HepG2 (cell line): ENCODE measurements at regions not wholly inside any gene's neighbourhood (a gene's known extent, or its start where the extent isn't known, plus 50 kb on each side); places are given as distances from the start of the nearest gene placed in this dataset.
A peak's percentile ranks its signal among the peaks of the same experiment; 100 is the strongest.

Source experiments
- HNRNPL ChIP-seq: fragments of 200-400 bp; formaldehyde crosslinking; IDR thresholded peaks from 2 replicates; pipeline ENCODE4 v1.6.1; 2017; ENCODE audit warnings: mild to moderate bottlenecking, low read depth, low read length
- MTA3 ChIP-seq: sonication (generic); formaldehyde crosslinking; IDR thresholded peaks from 2 replicates; pipeline ENCODE4 v1.4.0; 2020; ENCODE audit warnings: missing genetic modification reagents
- PAF1 ChIP-seq: IDR thresholded peaks from 2 replicates; pipeline ENCODE4 v1.6.1; 2016; ENCODE audit warnings: missing genetic modification reagents, missing compliant biosample characterization
- RBM39 ChIP-seq: fragments of 200-400 bp; formaldehyde crosslinking; IDR thresholded peaks from one replicate; pipeline ENCODE4 v1.6.1; 2018; ENCODE audit warnings: antibody characterized with exemption, mild to moderate bottlenecking, low read depth, low read length; ENCODE audit not compliant: poor library complexity, severe bottlenecking
- TBP ChIP-seq: sonication (generic); formaldehyde crosslinking; IDR thresholded peaks from 2 replicates; pipeline ENCODE4 v1.5.0; 2020; ENCODE audit warnings: missing genetic modification reagents
- ZFP36 ChIP-seq: fragments of 150-350 bp; IDR thresholded peaks from 2 replicates; pipeline ENCODE4 v1.6.1; 2018; ENCODE audit warnings: borderline replicate concordance, low read length, low read depth; ENCODE audit not compliant: partially characterized antibody
- ZFP82 ChIP-seq: sonication (generic); formaldehyde crosslinking; IDR thresholded peaks from 2 replicates; pipeline ENCODE4 v1.5.1; 2020; ENCODE audit warnings: mild to moderate bottlenecking, missing genetic modification reagents, borderline replicate concordance
- ZNF75D ChIP-seq: sonication (generic); formaldehyde crosslinking; IDR thresholded peaks from 2 replicates; pipeline ENCODE4 v1.8.1; 2023; ENCODE audit warnings: missing genetic modification reagents, mild to moderate bottlenecking, borderline replicate concordance
- TF ChIP-seq, protein P1 (sequence below): sonication (generic); formaldehyde crosslinking; IDR thresholded peaks from 2 replicates; pipeline ENCODE4 v1.9.0; 2021; ENCODE audit warnings: missing genetic modification reagents, mild to moderate bottlenecking, borderline replicate concordance
- TF ChIP-seq, protein P2 (sequence below): sonication (generic); formaldehyde crosslinking; IDR thresholded peaks from 2 replicates; pipeline ENCODE4 v1.4.0; 2020; ENCODE audit warnings: missing genetic modification reagents
- TF ChIP-seq, protein P3 (sequence below): sonication (generic); formaldehyde crosslinking; IDR thresholded peaks from 2 replicates; pipeline ENCODE4 v1.8.0; 2023; ENCODE audit warnings: mild to moderate bottlenecking, missing genetic modification reagents
- TF ChIP-seq, protein P4 (sequence below): sonication (generic); formaldehyde crosslinking; conservative IDR thresholded peaks from 2 replicates; pipeline ENCODE4 v1.4.0; 2020; ENCODE audit warnings: mild to moderate bottlenecking, missing genetic modification reagents, moderate library complexity
- TF ChIP-seq, protein P5 (sequence below): sonication (generic); formaldehyde crosslinking; IDR thresholded peaks from 2 replicates; pipeline ENCODE4 v1.4.0; 2020; ENCODE audit warnings: missing genetic modification reagents
- TF ChIP-seq, protein P6 (sequence below): sonication (generic); formaldehyde crosslinking; IDR thresholded peaks from 2 replicates; pipeline ENCODE4 v1.4.0; 2020; ENCODE audit warnings: missing genetic modification reagents
- TF ChIP-seq, protein P7 (sequence below): sonication (generic); formaldehyde crosslinking; IDR thresholded peaks from 2 replicates; pipeline ENCODE4 v1.4.0; 2020; ENCODE audit warnings: missing genetic modification reagents, borderline replicate concordance

DNA sequence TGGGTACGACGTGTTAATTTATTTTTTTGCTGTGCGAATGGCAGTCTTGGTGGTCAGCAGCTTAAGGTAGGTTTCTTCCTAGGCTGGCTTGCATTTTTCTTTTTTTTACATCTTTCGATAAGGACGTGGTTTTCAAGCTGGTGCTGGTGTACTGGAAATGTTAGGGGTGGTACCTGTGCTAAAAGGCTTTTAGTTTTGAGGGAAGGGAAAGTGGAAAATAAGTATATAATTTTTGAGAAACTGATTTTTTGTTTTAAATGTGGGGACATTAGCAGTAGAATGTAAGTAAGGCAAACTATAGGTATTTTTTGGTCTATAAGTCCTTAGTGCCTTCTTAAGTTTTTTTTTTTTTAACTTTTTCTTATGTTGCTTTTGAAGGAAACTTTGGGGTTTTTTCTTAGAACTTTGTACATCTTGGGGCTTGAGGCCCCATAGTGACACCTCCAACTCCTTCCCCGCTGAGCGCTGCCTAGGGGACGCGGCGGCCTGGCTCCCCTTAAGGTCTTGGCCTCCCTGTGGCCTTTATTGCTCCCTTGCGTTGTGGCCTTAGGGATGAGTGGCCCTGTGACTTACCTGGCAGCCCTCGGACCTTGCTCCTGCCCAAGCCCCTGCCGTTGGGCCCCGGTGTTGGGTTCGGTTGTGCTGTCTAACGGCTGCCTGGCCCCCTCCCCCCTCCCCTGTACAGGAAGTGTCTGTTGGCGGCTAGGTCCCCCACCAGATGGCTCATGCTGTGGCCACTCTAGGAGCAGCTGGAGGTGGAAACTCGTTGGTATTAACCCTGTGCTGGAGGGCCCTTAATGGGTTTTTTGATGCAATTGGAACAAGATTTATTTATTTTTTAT, 88.0 kb upstream of the RPRML start (continued):
- TF ChIP-seq, protein P1, sequence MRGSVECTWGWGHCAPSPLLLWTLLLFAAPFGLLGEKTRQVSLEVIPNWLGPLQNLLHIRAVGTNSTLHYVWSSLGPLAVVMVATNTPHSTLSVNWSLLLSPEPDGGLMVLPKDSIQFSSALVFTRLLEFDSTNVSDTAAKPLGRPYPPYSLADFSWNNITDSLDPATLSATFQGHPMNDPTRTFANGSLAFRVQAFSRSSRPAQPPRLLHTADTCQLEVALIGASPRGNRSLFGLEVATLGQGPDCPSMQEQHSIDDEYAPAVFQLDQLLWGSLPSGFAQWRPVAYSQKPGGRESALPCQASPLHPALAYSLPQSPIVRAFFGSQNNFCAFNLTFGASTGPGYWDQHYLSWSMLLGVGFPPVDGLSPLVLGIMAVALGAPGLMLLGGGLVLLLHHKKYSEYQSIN (CRISPR knock-in tag) = no peak
- no peak for TF ChIP-seq TBP
- peak; percentile 88 for TF ChIP-seq RBM39
- TF ChIP-seq ZFP82 (CRISPR knock-in tag) = peak; percentile 58; the same call in 1 of the 2 replicates
- TF ChIP-seq, protein P2, sequence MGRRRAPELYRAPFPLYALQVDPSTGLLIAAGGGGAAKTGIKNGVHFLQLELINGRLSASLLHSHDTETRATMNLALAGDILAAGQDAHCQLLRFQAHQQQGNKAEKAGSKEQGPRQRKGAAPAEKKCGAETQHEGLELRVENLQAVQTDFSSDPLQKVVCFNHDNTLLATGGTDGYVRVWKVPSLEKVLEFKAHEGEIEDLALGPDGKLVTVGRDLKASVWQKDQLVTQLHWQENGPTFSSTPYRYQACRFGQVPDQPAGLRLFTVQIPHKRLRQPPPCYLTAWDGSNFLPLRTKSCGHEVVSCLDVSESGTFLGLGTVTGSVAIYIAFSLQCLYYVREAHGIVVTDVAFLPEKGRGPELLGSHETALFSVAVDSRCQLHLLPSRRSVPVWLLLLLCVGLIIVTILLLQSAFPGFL (CRISPR knock-in tag) = no peak; the same call in 1 of the 2 replicates
- TF ChIP-seq ZNF75D (CRISPR knock-in tag) = no peak
- TF ChIP-seq, protein P3, sequence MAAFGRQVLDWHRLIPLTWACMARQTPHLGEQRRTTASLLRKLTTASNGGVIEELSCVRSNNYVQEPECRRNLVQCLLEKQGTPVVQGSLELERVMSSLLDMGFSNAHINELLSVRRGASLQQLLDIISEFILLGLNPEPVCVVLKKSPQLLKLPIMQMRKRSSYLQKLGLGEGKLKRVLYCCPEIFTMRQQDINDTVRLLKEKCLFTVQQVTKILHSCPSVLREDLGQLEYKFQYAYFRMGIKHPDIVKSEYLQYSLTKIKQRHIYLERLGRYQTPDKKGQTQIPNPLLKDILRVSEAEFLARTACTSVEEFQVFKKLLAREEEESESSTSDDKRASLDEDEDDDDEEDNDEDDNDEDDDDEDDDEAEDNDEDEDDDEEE (CRISPR knock-in tag) = no peak
- TF ChIP-seq HNRNPL = peak; percentile 85
- TF ChIP-seq ZFP36 = no peak
- TF ChIP-seq, protein P4, sequence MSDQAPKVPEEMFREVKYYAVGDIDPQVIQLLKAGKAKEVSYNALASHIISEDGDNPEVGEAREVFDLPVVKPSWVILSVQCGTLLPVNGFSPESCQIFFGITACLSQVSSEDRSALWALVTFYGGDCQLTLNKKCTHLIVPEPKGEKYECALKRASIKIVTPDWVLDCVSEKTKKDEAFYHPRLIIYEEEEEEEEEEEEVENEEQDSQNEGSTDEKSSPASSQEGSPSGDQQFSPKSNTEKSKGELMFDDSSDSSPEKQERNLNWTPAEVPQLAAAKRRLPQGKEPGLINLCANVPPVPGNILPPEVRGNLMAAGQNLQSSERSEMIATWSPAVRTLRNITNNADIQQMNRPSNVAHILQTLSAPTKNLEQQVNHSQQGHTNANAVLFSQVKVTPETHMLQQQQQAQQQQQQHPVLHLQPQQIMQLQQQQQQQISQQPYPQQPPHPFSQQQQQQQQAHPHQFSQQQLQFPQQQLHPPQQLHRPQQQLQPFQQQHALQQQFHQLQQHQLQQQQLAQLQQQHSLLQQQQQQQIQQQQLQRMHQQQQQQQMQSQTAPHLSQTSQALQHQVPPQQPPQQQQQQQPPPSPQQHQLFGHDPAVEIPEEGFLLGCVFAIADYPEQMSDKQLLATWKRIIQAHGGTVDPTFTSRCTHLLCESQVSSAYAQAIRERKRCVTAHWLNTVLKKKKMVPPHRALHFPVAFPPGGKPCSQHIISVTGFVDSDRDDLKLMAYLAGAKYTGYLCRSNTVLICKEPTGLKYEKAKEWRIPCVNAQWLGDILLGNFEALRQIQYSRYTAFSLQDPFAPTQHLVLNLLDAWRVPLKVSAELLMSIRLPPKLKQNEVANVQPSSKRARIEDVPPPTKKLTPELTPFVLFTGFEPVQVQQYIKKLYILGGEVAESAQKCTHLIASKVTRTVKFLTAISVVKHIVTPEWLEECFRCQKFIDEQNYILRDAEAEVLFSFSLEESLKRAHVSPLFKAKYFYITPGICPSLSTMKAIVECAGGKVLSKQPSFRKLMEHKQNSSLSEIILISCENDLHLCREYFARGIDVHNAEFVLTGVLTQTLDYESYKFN (CRISPR knock-in tag) = peak; percentile 96
- TF ChIP-seq, protein P5, sequence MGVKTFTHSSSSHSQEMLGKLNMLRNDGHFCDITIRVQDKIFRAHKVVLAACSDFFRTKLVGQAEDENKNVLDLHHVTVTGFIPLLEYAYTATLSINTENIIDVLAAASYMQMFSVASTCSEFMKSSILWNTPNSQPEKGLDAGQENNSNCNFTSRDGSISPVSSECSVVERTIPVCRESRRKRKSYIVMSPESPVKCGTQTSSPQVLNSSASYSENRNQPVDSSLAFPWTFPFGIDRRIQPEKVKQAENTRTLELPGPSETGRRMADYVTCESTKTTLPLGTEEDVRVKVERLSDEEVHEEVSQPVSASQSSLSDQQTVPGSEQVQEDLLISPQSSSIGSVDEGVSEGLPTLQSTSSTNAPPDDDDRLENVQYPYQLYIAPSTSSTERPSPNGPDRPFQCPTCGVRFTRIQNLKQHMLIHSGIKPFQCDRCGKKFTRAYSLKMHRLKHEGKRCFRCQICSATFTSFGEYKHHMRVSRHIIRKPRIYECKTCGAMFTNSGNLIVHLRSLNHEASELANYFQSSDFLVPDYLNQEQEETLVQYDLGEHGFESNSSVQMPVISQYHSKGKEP (CRISPR knock-in tag) = 0 out of 2 replicates have a peak, but pooled peaks have one; percentile 52
- peak; percentile 96 for TF ChIP-seq PAF1 (CRISPR knock-in tag)
- TF ChIP-seq, protein P6, sequence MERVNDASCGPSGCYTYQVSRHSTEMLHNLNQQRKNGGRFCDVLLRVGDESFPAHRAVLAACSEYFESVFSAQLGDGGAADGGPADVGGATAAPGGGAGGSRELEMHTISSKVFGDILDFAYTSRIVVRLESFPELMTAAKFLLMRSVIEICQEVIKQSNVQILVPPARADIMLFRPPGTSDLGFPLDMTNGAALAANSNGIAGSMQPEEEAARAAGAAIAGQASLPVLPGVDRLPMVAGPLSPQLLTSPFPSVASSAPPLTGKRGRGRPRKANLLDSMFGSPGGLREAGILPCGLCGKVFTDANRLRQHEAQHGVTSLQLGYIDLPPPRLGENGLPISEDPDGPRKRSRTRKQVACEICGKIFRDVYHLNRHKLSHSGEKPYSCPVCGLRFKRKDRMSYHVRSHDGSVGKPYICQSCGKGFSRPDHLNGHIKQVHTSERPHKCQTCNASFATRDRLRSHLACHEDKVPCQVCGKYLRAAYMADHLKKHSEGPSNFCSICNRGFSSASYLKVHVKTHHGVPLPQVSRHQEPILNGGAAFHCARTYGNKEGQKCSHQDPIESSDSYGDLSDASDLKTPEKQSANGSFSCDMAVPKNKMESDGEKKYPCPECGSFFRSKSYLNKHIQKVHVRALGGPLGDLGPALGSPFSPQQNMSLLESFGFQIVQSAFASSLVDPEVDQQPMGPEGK (CRISPR knock-in tag) = peak; percentile 97
- TF ChIP-seq, protein P7, sequence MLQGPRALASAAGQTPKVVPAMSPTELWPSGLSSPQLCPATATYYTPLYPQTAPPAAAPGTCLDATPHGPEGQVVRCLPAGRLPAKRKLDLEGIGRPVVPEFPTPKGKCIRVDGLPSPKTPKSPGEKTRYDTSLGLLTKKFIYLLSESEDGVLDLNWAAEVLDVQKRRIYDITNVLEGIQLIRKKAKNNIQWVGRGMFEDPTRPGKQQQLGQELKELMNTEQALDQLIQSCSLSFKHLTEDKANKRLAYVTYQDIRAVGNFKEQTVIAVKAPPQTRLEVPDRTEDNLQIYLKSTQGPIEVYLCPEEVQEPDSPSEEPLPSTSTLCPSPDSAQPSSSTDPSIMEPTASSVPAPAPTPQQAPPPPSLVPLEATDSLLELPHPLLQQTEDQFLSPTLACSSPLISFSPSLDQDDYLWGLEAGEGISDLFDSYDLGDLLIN (CRISPR knock-in tag) = 0 out of 2 replicates have a peak, but pooled peaks have one; percentile 94
- TF ChIP-seq MTA3 = no peak
